ES-I3 (cell line): ENCODE measurements at regions not wholly inside any gene's neighbourhood (a gene's known extent, or its start where the extent isn't known, plus 50 kb on each side); places are given as distances from the start of the nearest gene placed in this dataset.

Source experiments
- H3K36me3 ChIP-seq: 2 replicates; pipeline ENCODE4 v1.6.1; 2013; ENCODE audit warnings: mild to moderate bottlenecking, low read length, control low read depth, moderate library complexity; ENCODE audit not compliant: insufficient read depth
- H3K4me1 ChIP-seq: 2 replicates; pipeline ENCODE4 v1.6.1; 2013; ENCODE audit warnings: mild to moderate bottlenecking, control low read depth, low read length; ENCODE audit not compliant: insufficient read depth
- H3K9ac ChIP-seq: 2 replicates; pipeline ENCODE4 v1.6.1; 2013; ENCODE audit warnings: low read depth, mild to moderate bottlenecking, low read length, moderate library complexity
- H3K9me3 ChIP-seq: 2 replicates; pipeline ENCODE4 v1.6.1; 2013; ENCODE audit warnings: mild to moderate bottlenecking, low read length, moderate library complexity; ENCODE audit not compliant: control insufficient read depth, insufficient read depth

DNA sequence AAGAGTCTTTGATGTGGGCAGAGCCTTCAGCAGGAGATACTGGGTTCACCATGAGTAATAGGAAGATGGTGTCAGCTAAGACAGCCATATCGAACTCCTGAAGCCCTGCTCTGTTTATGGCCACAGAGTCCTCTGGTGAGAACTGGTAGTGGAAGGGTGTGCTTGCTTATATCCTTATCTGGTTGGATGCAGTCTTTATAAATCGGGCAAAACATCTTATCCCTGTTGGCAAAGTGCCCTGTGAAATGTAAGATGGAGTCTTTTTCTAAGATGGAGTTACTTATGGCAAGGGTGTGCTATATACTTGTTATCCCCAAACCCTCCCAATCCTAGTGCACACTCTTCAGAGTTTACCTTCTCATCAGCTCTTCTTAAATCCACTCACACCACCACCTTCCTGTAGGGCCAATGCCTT is 190.8 kb upstream of the PARD3B start:
- Histone ChIP-seq H3K36me3 (no peaks in the 10 kb centered on the region), H3K9ac (no peak overlapping the region), H3K4me1 (peaks cover 5% of the 10 kb centered on the region), H3K9me3 (no peaks in the 10 kb centered on the region)

GRCh38 chr2:204355688-204356087 is 189.6 kb upstream of the PARD3B start:
- peaks cover 5% of the 10 kb centered on the region for H3K4me1 ChIP-seq
- no peaks in the 10 kb centered on the region for H3K36me3 ChIP-seq
- no peak overlapping the region for H3K9ac ChIP-seq
- no peaks in the 10 kb centered on the region for H3K9me3 ChIP-seq

DNA sequence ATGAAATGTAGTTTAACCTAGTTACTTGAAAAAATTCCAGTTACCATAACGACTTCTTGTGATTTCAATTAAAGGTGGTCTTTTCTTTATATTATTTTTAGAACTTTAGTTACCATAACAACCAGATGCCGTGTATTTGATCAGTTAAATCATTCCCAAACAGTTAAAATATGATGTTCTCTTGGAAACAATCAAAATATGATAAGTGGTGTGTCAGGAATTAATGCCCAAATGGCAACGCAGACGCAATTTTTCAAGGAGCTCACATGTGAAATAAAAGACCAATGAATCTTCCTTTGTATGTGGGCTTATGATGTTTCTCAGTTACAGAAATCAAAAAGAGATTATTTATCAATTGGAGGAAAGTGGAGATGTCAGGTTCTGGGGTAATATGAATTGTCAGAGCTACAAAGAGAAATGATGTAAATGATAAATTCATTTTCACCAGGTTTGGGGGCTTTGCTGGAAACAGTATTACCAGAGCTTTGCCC is 189.1 kb upstream of the PARD3B start:
- H3K4me1 ChIP-seq: peaks cover 5% of the 10 kb centered on the region
- no peak overlapping the region for H3K9ac ChIP-seq
- no peaks in the 10 kb centered on the region for H3K36me3 ChIP-seq
- no peaks in the 10 kb centered on the region for H3K9me3 ChIP-seq

DNA sequence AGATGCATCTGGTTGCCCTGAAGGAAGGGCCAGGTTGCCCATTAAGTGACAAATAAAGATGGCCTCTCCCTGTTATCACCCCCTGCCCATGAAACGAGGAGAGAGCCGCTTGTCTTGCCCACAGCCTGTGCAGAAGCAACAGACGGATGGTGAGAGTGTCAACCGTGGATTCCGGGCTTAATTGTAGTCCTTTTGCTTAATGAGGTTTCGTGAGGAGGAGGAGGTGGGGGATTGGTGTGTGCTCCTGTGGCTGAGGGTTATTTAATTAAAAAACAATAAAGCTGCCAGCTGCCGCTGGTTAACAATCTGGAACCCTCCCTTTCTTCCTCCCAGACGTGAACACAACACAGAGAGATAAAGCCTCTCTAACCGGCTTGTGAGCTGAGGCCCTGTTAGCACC is 188.0 kb upstream of the PARD3B start:
- Histone ChIP-seq H3K9ac (no peak overlapping the region), H3K9me3 (no peaks in the 10 kb centered on the region), H3K4me1 (peaks cover 5% of the 10 kb centered on the region), H3K36me3 (no peaks in the 10 kb centered on the region)

- Histone ChIP-seq H3K4me1 (no peaks in the 10 kb centered on the region), H3K9ac (no peak overlapping the region), H3K9me3 (no peaks in the 10 kb centered on the region), H3K36me3 (no peaks in the 10 kb centered on the region)
These were observed 186.2 kb upstream of the PARD3B start for GRCh38 chr2:204359076-204359475.

DNA sequence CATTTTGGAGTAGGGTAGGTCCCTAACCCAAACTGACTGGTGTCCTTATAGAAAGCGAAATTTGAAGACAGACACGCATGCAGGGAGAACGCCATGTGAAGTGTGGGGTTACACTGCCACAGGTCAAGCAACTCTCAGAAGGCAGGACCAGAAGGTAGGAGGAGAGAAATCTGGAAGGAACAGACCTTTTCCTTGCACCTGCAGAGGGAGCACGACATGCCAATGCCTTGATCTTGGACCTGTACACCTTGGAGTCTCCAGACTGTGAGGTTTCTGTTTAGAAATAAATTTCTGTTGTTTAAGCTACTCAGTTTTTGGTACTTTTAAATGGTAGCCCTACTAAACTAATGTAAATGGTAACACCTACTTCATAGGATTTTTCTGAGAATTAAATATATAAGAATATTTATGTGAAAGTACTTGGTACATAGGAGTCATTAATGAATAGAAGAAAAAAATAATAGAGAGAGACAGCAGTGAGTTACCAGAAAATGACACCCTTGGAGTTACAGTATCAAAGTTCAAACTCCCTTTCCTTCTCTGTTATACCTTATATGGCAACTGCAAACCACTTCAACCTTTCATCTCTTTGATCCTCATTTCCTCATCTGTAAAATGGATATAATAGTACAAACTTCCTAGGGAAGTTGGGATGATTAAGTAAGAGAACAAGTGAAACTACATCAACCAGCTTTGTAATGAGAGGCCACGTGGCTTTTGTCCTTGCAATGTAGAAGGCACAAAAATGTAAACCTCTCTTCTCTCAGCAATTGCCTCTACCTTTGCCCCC is 184.9 kb upstream of the PARD3B start:
- no peaks in the 10 kb centered on the region for H3K36me3 ChIP-seq

DNA sequence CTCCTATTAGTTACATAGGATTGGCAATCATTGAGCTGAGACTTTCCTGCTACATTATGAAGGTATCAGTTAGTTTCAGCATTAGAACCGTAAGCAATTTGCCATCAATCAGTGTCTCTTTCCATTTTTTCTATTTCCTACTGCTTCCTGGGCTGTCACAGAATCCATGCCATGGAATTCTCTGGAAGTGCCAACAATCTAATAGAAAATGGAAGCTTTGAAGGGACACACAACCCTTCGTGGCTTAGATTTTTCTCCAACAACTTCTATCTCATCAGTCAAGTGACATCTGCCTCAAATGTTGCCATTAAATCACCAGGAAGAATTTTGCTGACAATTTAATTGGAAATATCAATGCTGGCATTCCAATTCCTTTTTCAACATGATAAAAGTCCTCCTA is 183.5 kb upstream of the PARD3B start:
- H3K36me3 ChIP-seq: no peaks in the 10 kb centered on the region
- H3K9ac ChIP-seq: no peak overlapping the region
- H3K4me1 ChIP-seq: no peaks in the 10 kb centered on the region
- no peaks in the 10 kb centered on the region for H3K9me3 ChIP-seq

More for the DNA sequence above, 184.9 kb upstream of the PARD3B start:
- H3K9me3 ChIP-seq: no peaks in the 10 kb centered on the region
- H3K9ac ChIP-seq: no peak overlapping the region
- H3K4me1 ChIP-seq: no peaks in the 10 kb centered on the region

DNA sequence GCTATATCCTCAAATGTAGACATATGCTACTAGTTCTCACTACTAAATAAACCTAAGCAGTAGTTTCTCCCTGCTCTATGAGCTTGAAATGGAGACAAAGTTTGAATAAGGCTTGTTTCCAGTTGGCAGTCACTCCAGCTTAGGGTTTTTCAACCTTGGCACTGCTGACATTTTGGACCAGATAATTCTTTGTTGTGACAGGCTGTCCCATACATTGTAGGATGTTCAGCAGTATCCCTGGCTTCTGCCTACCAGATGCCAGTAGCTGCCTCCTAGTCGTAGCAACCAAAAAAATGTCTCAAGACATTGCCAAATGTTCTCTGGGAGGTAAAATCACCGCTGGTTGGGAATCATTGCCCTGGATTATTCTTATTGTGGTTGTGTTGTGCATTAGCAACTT is 182.7 kb upstream of the PARD3B start:
- no peaks in the 10 kb centered on the region for H3K9me3 ChIP-seq
- no peaks in the 10 kb centered on the region for H3K4me1 ChIP-seq
- H3K36me3 ChIP-seq: no peaks in the 10 kb centered on the region
- H3K9ac ChIP-seq: no peak overlapping the region

GRCh38 chr2:204363513-204363912 is 181.8 kb upstream of the PARD3B start:
- Histone ChIP-seq H3K9me3 (no peaks in the 10 kb centered on the region), H3K9ac (no peak overlapping the region), H3K4me1 (no peaks in the 10 kb centered on the region), H3K36me3 (no peaks in the 10 kb centered on the region)

GRCh38 chr2:204364860-204365535 is 180.3 kb upstream of the PARD3B start:
- 0 out of 2 replicates have a peak, but pooled peaks cover 2% of the 10 kb centered on the region for H3K4me1 ChIP-seq
- H3K9ac ChIP-seq: no peak overlapping the region
- H3K36me3 ChIP-seq: no peaks in the 10 kb centered on the region
- H3K9me3 ChIP-seq: no peaks in the 10 kb centered on the region

- Histone ChIP-seq H3K9ac (no peak overlapping the region), H3K4me1 (0 out of 2 replicates have a peak, but pooled peaks cover 3% of the 10 kb centered on the region), H3K9me3 (no peaks in the 10 kb centered on the region), H3K36me3 (no peaks in the 10 kb centered on the region)
These were observed 179.5 kb upstream of the PARD3B start for GRCh38 chr2:204365811-204366210.

GRCh38 chr2:204367466-204367865 is 177.8 kb upstream of the PARD3B start:
- Histone ChIP-seq H3K9me3 (no peaks in the 10 kb centered on the region), H3K36me3 (no peaks in the 10 kb centered on the region), H3K9ac (no peak overlapping the region), H3K4me1 (0 out of 2 replicates have a peak, but pooled peaks cover 3% of the 10 kb centered on the region)

- Histone ChIP-seq H3K9ac (no peak overlapping the region), H3K36me3 (no peaks in the 10 kb centered on the region), H3K4me1 (0 out of 2 replicates have a peak, but pooled peaks cover 3% of the 10 kb centered on the region), H3K9me3 (no peaks in the 10 kb centered on the region)
These were observed 175.0 kb upstream of the PARD3B start for GRCh38 chr2:204370172-204370718.

GRCh38 chr2:204373942-204374341 is 171.3 kb upstream of the PARD3B start:
- H3K9ac ChIP-seq: no peak overlapping the region
- H3K36me3 ChIP-seq: no peaks in the 10 kb centered on the region
- H3K4me1 ChIP-seq: 0 out of 2 replicates have a peak, but pooled peaks cover 3% of the 10 kb centered on the region
- H3K9me3 ChIP-seq: no peaks in the 10 kb centered on the region
